Fibroblast of skin of scalp (primary cell): ENCODE measurements at regions not wholly inside any gene's neighbourhood (a gene's known extent, or its start where the extent isn't known, plus 50 kb on each side); places are given as distances from the start of the nearest gene placed in this dataset.
"Not testable (repeated sequence)": the region's sequence is repeated elsewhere in the genome, so short reads cannot be mapped to it uniquely, and the experiment has no call there.

ENCODE experiments used
- DNase-seq: peaks from one replicate; pipeline ENCODE4 v3.0.0-alpha.2; 2013

GRCh38 chr10:121690152-121690848 lies 92.1 kb upstream of the FGFR2 start:
- no peak for DNase-seq

GRCh38 chr10:121687095-121687813 lies 89.0 kb upstream of the FGFR2 start:
- no peak for DNase-seq

GRCh38 chr10:121684276-121684675 lies 86.0 kb upstream of the FGFR2 start:
- DNase-seq, result peak; percentile 43

GRCh38 chr10:121683816-121684215 lies 85.6 kb upstream of the FGFR2 start:
- DNase-seq, result no peak

- no peak for DNase-seq
Observed at GRCh38 chr10:121683366-121683765, 85.1 kb upstream of the FGFR2 start.

GRCh38 chr10:121681997-121682687 lies 83.9 kb upstream of the FGFR2 start:
- DNase-seq, result no peak

GRCh38 chr10:121680879-121681655 lies 82.8 kb upstream of the FGFR2 start:
- DNase-seq, result peak; percentile 66

GRCh38 chr10:121679916-121680315 lies 81.7 kb upstream of the FGFR2 start:
- no peak for DNase-seq

- DNase-seq, result no peak
Observed at GRCh38 chr10:121678631-121679174, 80.5 kb upstream of the FGFR2 start.

GRCh38 chr10:121677880-121678279 lies 79.6 kb upstream of the FGFR2 start:
- DNase-seq, result no peak

GRCh38 chr10:121675344-121675743 lies 77.1 kb upstream of the FGFR2 start:
- DNase-seq, result no peak

GRCh38 chr10:121674885-121675284 lies 76.6 kb upstream of the FGFR2 start:
- no peak for DNase-seq

- no peak for DNase-seq
Observed at GRCh38 chr10:121672733-121673132, 74.5 kb upstream of the FGFR2 start.

- DNase-seq, result not testable (repeated sequence)
Observed at GRCh38 chr10:121669840-121670239, 71.6 kb upstream of the FGFR2 start.

- DNase-seq, result peak; percentile 17
Observed at GRCh38 chr10:121669028-121669374, 70.8 kb upstream of the FGFR2 start.

- DNase-seq, result peak; percentile 22
Observed at GRCh38 chr10:121668314-121669027, 70.2 kb upstream of the FGFR2 start.

- DNase-seq, result peak; percentile 23
Observed at GRCh38 chr10:121667948-121668313, 69.7 kb upstream of the FGFR2 start.

- no peak for DNase-seq
Observed at GRCh38 chr10:121665809-121666208, 67.6 kb upstream of the FGFR2 start.

GRCh38 chr10:121664671-121665070 lies 66.4 kb upstream of the FGFR2 start:
- DNase-seq, result no peak

GRCh38 chr10:121662945-121663917 lies 65.0 kb upstream of the FGFR2 start:
- no peak for DNase-seq

- no peak for DNase-seq
Observed at GRCh38 chr10:121662531-121662930, 64.3 kb upstream of the FGFR2 start.
